Smooth muscle cell (in vitro differentiated cells): ENCODE measurements at regions not wholly inside any gene's neighbourhood (a gene's known extent, or its start where the extent isn't known, plus 50 kb on each side); places are given as distances from the start of the nearest gene placed in this dataset.

Experiments
- DNase-seq: peaks from one replicate; lab custom pipeline; 2025; ENCODE audit not compliant: unreplicated experiment; lab: John Stamatoyannopoulos, UW
- H2AFZ ChIP-seq: fragments of 200-600 bp; sonication (generic); 2 replicates; pipeline ENCODE4 v1.6.0; 2016; ENCODE audit warnings: antibody characterized with exemption, low read depth, mild to moderate bottlenecking
- H3F3A ChIP-seq: fragments of 200-600 bp; sonication (generic); 2 replicates; pipeline ENCODE4 v1.6.0; 2017; ENCODE audit warnings: antibody characterized with exemption, low read depth
- H3K27ac ChIP-seq: fragments of 200-600 bp; sonication (generic); 2 replicates; pipeline ENCODE4 v1.5.1; 2016; ENCODE audit warnings: low read depth, mild to moderate bottlenecking
- H3K27me3 ChIP-seq: fragments of 200-600 bp; sonication (generic); 2 replicates; pipeline ENCODE4 v1.6.1; 2016; ENCODE audit warnings: low read depth, mild to moderate bottlenecking
- H3K36me3 ChIP-seq: fragments of 200-600 bp; sonication (generic); 2 replicates; pipeline ENCODE4 v1.5.1; 2016; ENCODE audit warnings: low read depth
- H3K4me1 ChIP-seq: fragments of 200-600 bp; sonication (generic); 2 replicates; pipeline ENCODE4 v1.5.1; 2016; ENCODE audit warnings: low read depth
- H3K4me2 ChIP-seq: fragments of 200-600 bp; sonication (generic); 2 replicates; pipeline ENCODE4 v1.6.0; 2016; ENCODE audit warnings: mild to moderate bottlenecking
- H3K4me3 ChIP-seq: fragments of 200-600 bp; sonication (generic); 2 replicates; pipeline ENCODE4 v1.5.1; 2016; ENCODE audit warnings: mild to moderate bottlenecking
- H3K79me2 ChIP-seq: fragments of 200-600 bp; sonication (generic); 2 replicates; pipeline ENCODE4 v1.6.0; 2016; ENCODE audit warnings: low read depth, mild to moderate bottlenecking
- H3K9ac ChIP-seq: fragments of 200-600 bp; sonication (generic); 2 replicates; pipeline ENCODE4 v1.6.0; 2016; ENCODE audit warnings: low read depth
- H3K9me3 ChIP-seq: fragments of 200-600 bp; sonication (generic); replicated peaks from 2 replicates; pipeline ENCODE4 v1.5.1; 2016; ENCODE audit warnings: low read depth
- H4K20me1 ChIP-seq: fragments of 200-600 bp; sonication (generic); 2 replicates; pipeline ENCODE4 v1.6.0; 2016; ENCODE audit warnings: low read depth
- CTCF ChIP-seq: fragments of 200-600 bp; sonication (generic); IDR thresholded peaks from 2 replicates; pipeline ENCODE4 v1.5.1; 2017; ENCODE audit warnings: borderline replicate concordance, mild to moderate bottlenecking, antibody characterized with exemption; ENCODE audit not compliant: insufficient read depth, poor library complexity, severe bottlenecking
- WGBS: methylation state at CpG from one replicate; pipeline ENCODE4 v1.1.7; 2016; ENCODE audit warnings: low lambda C conversion rate; 5-methylcytosine and 5-hydroxymethylcytosine counted together

- DNase-seq, result no peak
- no peak overlapping the region for H3K9ac ChIP-seq
- no peaks in the 10 kb centered on the region for H3K9me3 ChIP-seq
- H3K36me3 ChIP-seq, result no peaks in the 10 kb centered on the region
- peak overlapping the region; percentile 77 for H3K4me2 ChIP-seq
- 28% methylated on average over 5 of the region's 5 CpGs for WGBS
- H3K27me3 ChIP-seq, result no peaks in the 10 kb centered on the region
- H3K27ac ChIP-seq, result no peak overlapping the region
- peaks cover 32% of the 10 kb centered on the region for H3K4me1 ChIP-seq
- no peaks in the 10 kb centered on the region for H4K20me1 ChIP-seq
- H3F3A ChIP-seq, result no peaks in the 10 kb centered on the region
- peak overlapping the region; percentile 32 for H3K4me3 ChIP-seq
- H2AFZ ChIP-seq, result peak overlapping the region; percentile 5
- H3K79me2 ChIP-seq, result no peaks in the 10 kb centered on the region
- no peak for TF ChIP-seq CTCF
Observed at GRCh38 chr3:117399311-117400078, 689.9 kb downstream of the TUSC7 start.

GRCh38 chr3:117400303-117400702 is 690.7 kb downstream of the TUSC7 start:
- H3K4me2 ChIP-seq, result peak overlapping the region; percentile 77
- 27% methylated on average over 7 of the region's 7 CpGs for whole genome bisulfite sequencing

GRCh38 chr3:117404141-117404540 is 694.6 kb downstream of the TUSC7 start:
- no peak overlapping the region for H3K4me2 ChIP-seq
- no peak overlapping the region for H3K4me3 ChIP-seq
- H3K9ac ChIP-seq, result no peak overlapping the region
- no peaks in the 10 kb centered on the region for H3K79me2 ChIP-seq
- no peak for DNase-seq
- no peak for TF ChIP-seq CTCF
- H3K4me1 ChIP-seq, result peaks cover 18% of the 10 kb centered on the region
- H3F3A ChIP-seq, result no peaks in the 10 kb centered on the region
- H3K36me3 ChIP-seq, result no peaks in the 10 kb centered on the region
- no peaks in the 10 kb centered on the region for H3K27me3 ChIP-seq
- no peak overlapping the region for H2AFZ ChIP-seq
- no peak overlapping the region for H3K27ac ChIP-seq
- H3K9me3 ChIP-seq, result no peaks in the 10 kb centered on the region
- no peaks in the 10 kb centered on the region for H4K20me1 ChIP-seq

More at GRCh38 chr3:117400303-117400702, 690.7 kb downstream of the TUSC7 start:
- no peak overlapping the region for H3K9ac ChIP-seq
- H3K4me3 ChIP-seq, result no peak overlapping the region
- no peak overlapping the region for H3K27ac ChIP-seq
- H3K36me3 ChIP-seq, result no peaks in the 10 kb centered on the region
- H3K9me3 ChIP-seq, result no peaks in the 10 kb centered on the region
- no peaks in the 10 kb centered on the region for H3K27me3 ChIP-seq
- no peaks in the 10 kb centered on the region for H3K79me2 ChIP-seq
- TF ChIP-seq CTCF, result no peak
- peak overlapping the region; percentile 5 for H2AFZ ChIP-seq
- no peak for DNase-seq
- no peaks in the 10 kb centered on the region for H3F3A ChIP-seq
- peaks cover 32% of the 10 kb centered on the region for H3K4me1 ChIP-seq
- no peaks in the 10 kb centered on the region for H4K20me1 ChIP-seq

GRCh38 chr3:117404730-117405129 is 695.2 kb downstream of the TUSC7 start:
- Histone ChIP-seq H3K4me3 (no peak overlapping the region), H3K79me2 (no peaks in the 10 kb centered on the region), H3K9ac (no peak overlapping the region), H3K36me3 (no peaks in the 10 kb centered on the region), H2AFZ (no peak overlapping the region), H3K4me2 (no peak overlapping the region), H3K27ac (no peak overlapping the region), H4K20me1 (no peaks in the 10 kb centered on the region), H3K9me3 (no peaks in the 10 kb centered on the region), H3F3A (no peaks in the 10 kb centered on the region), H3K27me3 (no peaks in the 10 kb centered on the region), H3K4me1 (peaks cover 12% of the 10 kb centered on the region)
- no peak for DNase-seq
- TF ChIP-seq CTCF, result no peak
- 92% methylated on average over 2 of the region's 2 CpGs for WGBS
